Activated CD8-positive, alpha-beta memory T cell treated with anti-CD3 and anti-CD28 coated beads for 48 hours (primary cell): ENCODE measurements at regions not wholly inside any gene's neighbourhood (a gene's known extent, or its start where the extent isn't known, plus 50 kb on each side); places are given as distances from the start of the nearest gene placed in this dataset.

Source experiments
- DNase-seq, 3 experiments: peaks; one replicate each; pipeline ENCODE4 v3.0.0-alpha.2; 2020; ENCODE audit warnings: low read depth in 2 of 3, low spot score in 2 of 3

DNA sequence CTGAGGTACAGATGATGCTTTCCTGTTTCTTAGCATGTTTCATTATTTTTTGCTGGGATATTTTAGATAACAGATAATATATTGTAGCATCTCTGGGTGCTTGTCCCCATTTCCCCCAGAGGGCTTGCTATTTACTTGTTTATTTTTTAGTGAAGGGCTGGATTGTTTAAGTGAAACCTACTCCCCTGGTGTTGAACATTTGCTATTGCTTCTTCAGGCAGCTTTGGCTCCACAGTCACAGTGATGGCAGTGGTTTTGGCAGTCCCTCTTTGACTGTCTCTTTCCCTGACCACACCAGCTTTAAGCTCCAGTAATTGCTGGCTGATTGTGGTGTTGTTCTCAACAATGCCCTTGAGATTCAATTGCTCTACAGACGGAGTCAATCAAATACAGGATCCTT is 128.9 kb downstream of the KLF13 start:
- DNase-seq, result no peak

DNA sequence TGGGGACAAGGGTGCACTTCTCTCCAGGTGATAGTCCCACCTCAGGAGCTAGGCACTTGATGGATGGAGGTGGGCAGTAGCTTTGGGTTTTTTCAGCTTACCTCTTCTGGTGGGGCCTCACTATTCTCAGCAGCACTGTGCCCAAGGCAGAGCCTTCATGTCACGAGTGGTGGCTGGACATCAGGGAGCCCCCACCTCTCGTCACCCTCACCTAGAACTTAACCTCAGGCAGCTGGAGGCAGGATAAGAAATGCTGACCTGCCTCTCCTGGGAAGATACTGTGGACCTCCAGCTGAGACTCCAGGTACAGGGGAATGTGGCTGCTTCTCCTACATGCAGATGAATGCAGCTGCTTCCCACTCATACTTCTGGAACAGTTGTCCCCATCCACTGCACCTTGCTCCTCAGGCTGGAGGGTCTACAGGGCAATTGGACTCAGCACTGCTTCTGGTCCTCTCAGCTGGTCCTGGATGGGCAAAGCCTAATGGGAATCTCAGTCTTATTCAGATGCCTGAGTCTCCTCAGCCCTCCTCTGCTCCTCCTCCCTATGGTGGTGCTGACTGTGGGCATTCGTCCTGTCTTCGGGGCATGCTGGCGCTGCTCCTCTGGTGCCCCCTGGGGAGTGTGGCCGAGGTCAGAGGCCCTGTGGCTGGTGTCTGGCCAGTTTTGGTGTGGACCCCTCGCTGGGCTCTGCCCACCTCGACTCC is 129.9 kb downstream of the KLF13 start:
- DNase-seq, result no peak

GRCh38 chr15:31457161-31457560 is 130.5 kb downstream of the KLF13 start:
- DNase-seq, result no peak

- DNase-seq, result no peak
Observed at GRCh38 chr15:31457631-31458526, 131.2 kb downstream of the KLF13 start.

DNA sequence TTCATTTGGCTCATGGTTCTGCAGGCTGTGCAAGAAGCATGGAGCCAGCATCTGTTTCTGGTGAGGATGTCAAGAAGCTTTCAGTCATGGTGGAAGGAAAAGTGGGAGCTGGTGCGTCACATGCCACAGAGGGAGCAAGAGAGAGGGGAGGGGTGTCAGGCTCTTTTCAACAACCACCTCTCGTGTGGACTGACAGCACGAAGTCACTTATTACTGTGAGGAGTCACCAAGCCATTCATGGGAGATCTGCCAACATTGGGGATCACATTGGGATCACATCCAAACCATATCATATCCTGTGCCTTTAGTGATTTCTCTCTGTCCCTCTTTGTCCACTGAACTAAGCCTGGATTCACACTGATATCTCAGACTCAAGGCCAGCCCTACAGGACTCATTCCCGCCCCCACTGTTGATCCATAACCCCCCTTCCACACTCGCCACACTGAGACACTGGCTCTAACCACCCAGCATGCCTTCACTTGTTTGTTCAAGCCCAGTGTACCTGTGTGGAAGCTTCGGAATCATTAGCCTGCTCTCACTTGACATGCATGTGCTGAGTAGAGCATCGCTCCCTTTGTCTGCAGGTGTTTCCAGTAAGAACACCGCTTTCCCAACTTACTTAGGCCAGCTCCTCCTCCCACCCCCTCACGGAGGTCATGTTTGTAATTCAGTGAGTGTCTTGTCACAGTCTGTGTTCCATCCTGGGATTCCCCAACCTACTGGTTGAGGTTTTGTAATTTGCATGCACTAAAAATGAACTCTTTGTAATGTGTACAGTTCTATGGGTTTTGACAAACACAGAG is 132.2 kb downstream of the KLF13 start:
- DNase-seq, result no peak

GRCh38 chr15:31459400-31459748 is 132.7 kb downstream of the KLF13 start:
- no peak for DNase-seq

GRCh38 chr15:31461375-31461774 is 134.7 kb downstream of the KLF13 start:
- no peak for DNase-seq

GRCh38 chr15:31461911-31462480 is 135.4 kb downstream of the KLF13 start:
- DNase-seq, result no peak

- no peak for DNase-seq
Observed at GRCh38 chr15:31463521-31464102, 137.0 kb downstream of the KLF13 start.

- no peak for DNase-seq
Observed at GRCh38 chr15:31464216-31465082, 137.8 kb downstream of the KLF13 start.

GRCh38 chr15:31465083-31465955 is 138.7 kb downstream of the KLF13 start:
- no peak for DNase-seq

- no peak for DNase-seq
Observed at GRCh38 chr15:31467361-31467760, 140.7 kb downstream of the KLF13 start.

GRCh38 chr15:31468911-31469785 is 142.5 kb downstream of the KLF13 start:
- no peak for DNase-seq

DNA sequence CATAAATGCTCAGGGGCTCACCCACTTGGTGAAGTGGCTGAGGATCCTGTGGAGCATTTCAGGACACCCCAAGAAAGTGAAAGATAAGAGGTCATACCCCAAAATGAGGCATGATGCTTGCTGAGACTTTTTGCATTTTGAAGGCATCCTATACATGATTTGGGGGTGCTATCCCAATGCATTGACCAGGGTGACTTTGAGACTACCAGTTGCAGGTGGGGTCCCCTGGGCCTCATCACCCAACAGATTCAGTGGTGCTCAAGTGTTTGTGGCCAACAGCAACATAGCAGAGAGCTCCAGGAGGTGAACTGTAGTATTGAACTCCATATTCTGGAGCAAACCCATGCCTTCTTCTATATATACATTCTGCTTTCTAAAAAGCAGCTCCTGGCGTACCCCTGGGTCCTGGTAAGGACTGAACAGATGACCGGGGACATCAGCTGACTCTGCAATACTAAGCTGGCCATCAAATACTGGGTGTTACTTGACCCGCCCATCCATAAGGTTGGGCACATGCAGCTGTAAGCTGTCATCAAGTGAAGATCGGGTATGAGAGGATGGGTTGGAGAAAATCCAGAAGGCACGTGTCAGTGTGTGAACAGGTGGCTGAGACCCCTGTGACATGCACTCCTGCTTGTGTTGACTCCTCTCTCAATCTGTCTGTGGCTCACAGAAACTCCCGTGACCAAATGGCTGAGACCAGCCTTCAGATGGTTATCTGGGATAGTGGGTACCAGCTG is 143.3 kb downstream of the KLF13 start:
- no peak for DNase-seq

DNA sequence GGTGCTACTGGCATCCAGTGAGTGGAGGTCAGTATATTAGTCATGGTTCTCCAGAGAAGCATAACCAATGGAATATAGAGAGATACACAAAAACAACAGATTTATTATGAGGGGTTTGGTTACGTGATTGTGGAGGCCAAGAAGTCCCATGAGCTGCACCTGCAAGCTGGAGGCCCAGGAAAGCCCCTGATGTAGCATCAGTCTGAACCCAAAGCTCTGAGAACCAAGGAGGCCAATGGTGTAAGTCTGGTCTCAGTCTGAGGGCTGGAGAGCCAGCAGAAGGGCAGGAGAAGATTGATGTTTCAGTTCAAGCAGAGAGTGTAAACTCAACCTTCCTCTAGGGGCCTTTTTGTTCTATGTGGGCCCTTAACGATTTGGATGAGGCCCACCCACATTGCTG is 144.1 kb downstream of the KLF13 start:
- DNase-seq, result no peak

DNA sequence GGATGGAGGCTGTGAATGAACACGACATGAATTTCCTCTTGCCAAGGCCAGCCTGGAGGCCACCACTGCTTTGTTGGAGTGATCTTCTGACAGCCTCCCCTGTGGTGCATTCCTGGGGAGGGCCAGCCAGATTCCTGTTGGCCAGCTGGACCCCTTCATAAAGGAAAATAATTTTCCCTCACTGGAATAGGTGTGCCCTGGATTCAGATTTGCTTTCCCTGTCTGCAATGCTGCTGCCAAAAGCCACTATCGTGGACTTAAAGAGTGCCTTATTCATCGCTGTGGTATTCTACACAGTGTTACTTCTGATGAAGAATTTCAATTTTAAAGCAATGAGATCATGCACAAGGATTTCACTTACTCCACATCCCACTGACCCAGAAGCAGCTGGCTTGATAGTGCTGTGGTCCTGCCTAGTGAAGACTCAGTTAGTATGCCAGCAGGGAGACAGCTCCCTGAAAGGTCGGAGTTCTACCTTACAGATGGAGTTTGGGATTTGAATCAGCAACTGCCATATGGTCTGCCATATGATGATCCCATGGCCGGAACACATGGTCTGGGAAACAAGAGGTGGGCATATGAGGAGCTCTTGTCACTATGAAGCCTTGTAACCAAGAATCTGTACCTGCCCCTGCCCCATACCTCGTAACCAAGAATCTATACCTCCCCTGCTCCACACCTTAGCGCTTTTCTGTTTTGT is 145.2 kb downstream of the KLF13 start:
- no peak for DNase-seq
